Esophagus muscularis mucosa (tissue), 4 donors: ENCODE measurements at regions not wholly inside any gene's neighbourhood (a gene's known extent, or its start where the extent isn't known, plus 50 kb on each side); places are given as distances from the start of the nearest gene placed in this dataset.

Experiments
- DNase-seq: peaks from one replicate; pipeline ENCODE4 v3.0.0-alpha.2; 2017; ENCODE audit errors: extremely low spot score
- H3K27ac ChIP-seq, 4 donors: fragments of 200-600 bp; sonication (generic); replicated peaks in 1 of 4; 1 replicate in 3 of 4; 2 replicates in 1 of 4; pipeline ENCODE4 v1.5.1; 2016 to 2019; ENCODE audit warnings: mild to moderate bottlenecking in 1 of 4
- H3K27me3 ChIP-seq, 4 donors: fragments of 200-600 bp; sonication (generic); one replicate each; pipeline versions ENCODE4 v1.5.1 to v1.6.0; 2016 to 2019
- H3K36me3 ChIP-seq, 4 donors: fragments of 200-600 bp; sonication (generic); one replicate each; pipeline ENCODE4 v1.5.1; 2016 to 2019
- H3K4me1 ChIP-seq, 4 donors: fragments of 200-600 bp; sonication (generic); one replicate each; pipeline ENCODE4 v1.5.1; 2016 to 2019
- H3K4me3 ChIP-seq, 4 donors: fragments of 200-600 bp; sonication (generic); 1 replicate in 2 of 4; 2 replicates in 2 of 4; pipeline ENCODE4 v1.5.1; 2016 to 2019; ENCODE audit warnings: mild to moderate bottlenecking in 4 of 4, moderate library complexity in 1 of 4
- H3K9me3 ChIP-seq, 4 donors: fragments of 200-600 bp; sonication (generic); 1 replicate in 3 of 4; 2 replicates in 1 of 4; pipeline ENCODE4 v1.5.1; 2016 to 2019
- CTCF ChIP-seq, 3 experiments: fragments of 200-600 bp in 2 of 3; fragments of 450-650 bp in 1 of 3; sonication (generic) in 2 of 3; IDR thresholded peaks; one replicate each; pipeline ENCODE4 v1.5.1; 2017 to 2019; ENCODE audit warnings: antibody characterized with exemption in 3 of 3, mild to moderate bottlenecking in 2 of 3, moderate library complexity in 1 of 3
- EP300 ChIP-seq: sonication (generic); formaldehyde crosslinking; IDR thresholded peaks from one replicate; pipeline ENCODE4 v1.6.1; 2017; ENCODE audit warnings: antibody characterized with exemption
- POLR2A ChIP-seq: fragments of 450-650 bp; IDR thresholded peaks from one replicate; pipeline ENCODE4 v1.6.1; 2017; ENCODE audit warnings: antibody characterized with exemption, moderate library complexity, mild to moderate bottlenecking, low read depth
- POLR2AphosphoS5 ChIP-seq, 2 donors: sonication (generic); formaldehyde crosslinking; IDR thresholded peaks; one replicate each; pipeline ENCODE4 v1.6.1; 2017; ENCODE audit warnings: antibody characterized with exemption in 2 of 2
- WGBS: methylation state at CpG from one replicate; pipeline ENCODE4 v1.1.5; 2018; 5-methylcytosine and 5-hydroxymethylcytosine counted together
- intact Hi-C: fragments of 100-400 bp; cut with DNase I; formaldehyde crosslinking; loops from one replicate; pipeline ENCODE4 v1.15.1; 2023

- TF ChIP-seq CTCF (IDR thresholded peaks at IDR 0.05) (no peak), EP300 (no peak), POLR2AphosphoS5 (IDR thresholded peaks at IDR 0.05) (no peak), POLR2A (no peak)
- Histone ChIP-seq H3K36me3 (no peaks in the 10 kb centered on the region), H3K9me3 (no peaks in the 10 kb centered on the region), H3K4me1 (no peaks in the 10 kb centered on the region), H3K27ac (no peak overlapping the region), H3K4me3 (no peak overlapping the region), H3K27me3 (no peaks in the 10 kb centered on the region)
- WGBS = 84% methylated on average over 2 of the region's 2 CpGs
- no peak for DNase-seq
- intact Hi-C loops = no loop called here
Measured at GRCh38 chr10:36591436-36591835, 534.0 kb upstream of the ANKRD30A start.

- intact Hi-C loops = no loop called here
- no peaks in the 10 kb centered on the region for H3K4me1 ChIP-seq
Measured at GRCh38 chr10:36583690-36584089, 541.7 kb upstream of the ANKRD30A start.

GRCh38 chr10:36581237-36581636, 544.2 kb upstream of the ANKRD30A start:
- Histone ChIP-seq H3K36me3 (no peaks in the 10 kb centered on the region), H3K27me3 (no peaks in the 10 kb centered on the region), H3K4me1 (no peaks in the 10 kb centered on the region), H3K9me3 (no peaks in the 10 kb centered on the region), H3K4me3 (no peak overlapping the region), H3K27ac (no peak overlapping the region)
- intact Hi-C loops = no loop called here
- WGBS = 83% methylated on average over 2 of the region's 2 CpGs
- no peak for TF ChIP-seq CTCF (IDR thresholded peaks at IDR 0.05)
- TF ChIP-seq POLR2A = no peak
- TF ChIP-seq EP300 = no peak
- no peak for TF ChIP-seq POLR2AphosphoS5 (IDR thresholded peaks at IDR 0.05)
- no peak for DNase-seq

More at GRCh38 chr10:36583690-36584089, 541.7 kb upstream of the ANKRD30A start:
- no peaks in the 10 kb centered on the region for H3K27me3 ChIP-seq
- no peak overlapping the region for H3K4me3 ChIP-seq
- no peaks in the 10 kb centered on the region for H3K9me3 ChIP-seq
- no peak for TF ChIP-seq EP300
- H3K36me3 ChIP-seq = no peaks in the 10 kb centered on the region
- no peak for DNase-seq
- H3K27ac ChIP-seq = no peak overlapping the region

GRCh38 chr10:36578306-36578705, 547.1 kb upstream of the ANKRD30A start:
- Histone ChIP-seq H3K27ac (no peak overlapping the region), H3K4me1 (no peaks in the 10 kb centered on the region), H3K4me3 (no peak overlapping the region), H3K27me3 (no peaks in the 10 kb centered on the region), H3K36me3 (no peaks in the 10 kb centered on the region), H3K9me3 (no peaks in the 10 kb centered on the region)
- no peak for TF ChIP-seq EP300
- TF ChIP-seq POLR2A = no peak
- no peak for TF ChIP-seq CTCF (IDR thresholded peaks at IDR 0.05)
- TF ChIP-seq POLR2AphosphoS5 (IDR thresholded peaks at IDR 0.05) = no peak
- intact Hi-C loops = no loop called here
- 94% methylated on average over 5 of the region's 5 CpGs for WGBS
- DNase-seq = no peak

GRCh38 chr10:36577126-36577525, 548.3 kb upstream of the ANKRD30A start:
- Histone ChIP-seq H3K27me3 (no peaks in the 10 kb centered on the region), H3K36me3 (no peaks in the 10 kb centered on the region), H3K4me1 (no peaks in the 10 kb centered on the region), H3K27ac (no peak overlapping the region), H3K9me3 (no peaks in the 10 kb centered on the region), H3K4me3 (no peak overlapping the region)
- 71% methylated on average over 1 of the region's 1 CpG for WGBS
- no peak for DNase-seq
- TF ChIP-seq POLR2AphosphoS5 (IDR thresholded peaks at IDR 0.05) (no peak), POLR2A (no peak), EP300 (no peak), CTCF (IDR thresholded peaks at IDR 0.05) (no peak)
- intact Hi-C loops = no loop called here
